Mesothelial cell of epicardium (in vitro differentiated cells): ENCODE measurements at regions not wholly inside any gene's neighbourhood (a gene's known extent, or its start where the extent isn't known, plus 50 kb on each side); places are given as distances from the start of the nearest gene placed in this dataset.

Experiments used
- DNase-seq, 2 experiments: peaks; one replicate each; pipeline ENCODE4 v3.0.0; 2021; ENCODE audit warnings: low spot score in 2 of 2; ENCODE audit not compliant: unreplicated experiment in 2 of 2
- H3K27ac Mint-ChIP-seq: 2 replicates; pipeline ENCODE4 v1.8.0; 2021; ENCODE audit warnings: mixed read lengths
- H3K27me3 Mint-ChIP-seq: 2 replicates; pipeline ENCODE4 v1.8.0; 2021; ENCODE audit warnings: low read depth, mixed read lengths
- H3K36me3 Mint-ChIP-seq: 2 replicates; pipeline ENCODE4 v1.8.0; 2021; ENCODE audit warnings: mixed read lengths
- H3K4me1 Mint-ChIP-seq: 2 replicates; pipeline ENCODE4 v1.8.0; 2021; ENCODE audit warnings: mixed read lengths
- H3K4me3 Mint-ChIP-seq: 2 replicates; pipeline ENCODE4 v1.8.0; 2021; ENCODE audit warnings: mild to moderate bottlenecking, moderate library complexity, mixed read lengths
- H3K9me3 Mint-ChIP-seq: 2 replicates; pipeline ENCODE4 v1.8.0; 2021; ENCODE audit warnings: mixed read lengths
- CTCF ChIP-seq: fragments of 200-600 bp; sonication (generic); IDR thresholded peaks from one replicate; pipeline ENCODE4 v1.5.0; 2021; ENCODE audit warnings: antibody characterized with exemption; ENCODE audit not compliant: unreplicated experiment

GRCh38 chr1:4974981-4975685 is 320.7 kb downstream of the AJAP1 start:
- H3K27ac Mint-ChIP-seq = no peak overlapping the region
- H3K4me1 Mint-ChIP-seq = peaks cover 10% of the 10 kb centered on the region
- peaks cover 16% of the 10 kb centered on the region for H3K27me3 Mint-ChIP-seq
- H3K4me3 Mint-ChIP-seq = no peak overlapping the region
- DNase-seq = no peak
- no peaks in the 10 kb centered on the region for H3K36me3 Mint-ChIP-seq
- TF ChIP-seq CTCF = no peak
- no peaks in the 10 kb centered on the region for H3K9me3 Mint-ChIP-seq

- H3K27ac Mint-ChIP-seq = no peak overlapping the region
- TF ChIP-seq CTCF = no peak
- no peak for DNase-seq
- H3K4me3 Mint-ChIP-seq = no peak overlapping the region
- H3K27me3 Mint-ChIP-seq = peaks cover 10% of the 10 kb centered on the region
- peaks cover 3% of the 10 kb centered on the region for H3K9me3 Mint-ChIP-seq
- H3K36me3 Mint-ChIP-seq = no peaks in the 10 kb centered on the region
- peaks cover 10% of the 10 kb centered on the region for H3K4me1 Mint-ChIP-seq
Measured at GRCh38 chr1:4973341-4973740, 318.9 kb downstream of the AJAP1 start.

GRCh38 chr1:4972761-4973320 is 318.4 kb downstream of the AJAP1 start:
- no peak overlapping the region for H3K4me3 Mint-ChIP-seq
- TF ChIP-seq CTCF = no peak
- no peak for DNase-seq
- H3K36me3 Mint-ChIP-seq = no peaks in the 10 kb centered on the region
- peaks cover 10% of the 10 kb centered on the region for H3K27me3 Mint-ChIP-seq
- peaks cover 5% of the 10 kb centered on the region for H3K4me1 Mint-ChIP-seq
- peaks cover 6% of the 10 kb centered on the region for H3K9me3 Mint-ChIP-seq
- H3K27ac Mint-ChIP-seq = no peak overlapping the region

- Mint-ChIP-seq H3K27me3 (peaks cover 14% of the 10 kb centered on the region), H3K4me1 (no peaks in the 10 kb centered on the region), H3K4me3 (no peak overlapping the region), H3K9me3 (peaks cover 9% of the 10 kb centered on the region), H3K27ac (no peak overlapping the region), H3K36me3 (no peaks in the 10 kb centered on the region)
- no peak for DNase-seq
- no peak for TF ChIP-seq CTCF
Measured at GRCh38 chr1:4971666-4972065, 317.3 kb downstream of the AJAP1 start.

GRCh38 chr1:4970532-4970931 is 316.1 kb downstream of the AJAP1 start:
- no peak overlapping the region for H3K4me3 Mint-ChIP-seq
- no peaks in the 10 kb centered on the region for H3K4me1 Mint-ChIP-seq
- TF ChIP-seq CTCF = no peak
- no peak for DNase-seq
- H3K36me3 Mint-ChIP-seq = no peaks in the 10 kb centered on the region
- peaks cover 18% of the 10 kb centered on the region for H3K27me3 Mint-ChIP-seq
- H3K9me3 Mint-ChIP-seq = peaks cover 9% of the 10 kb centered on the region
- no peak overlapping the region for H3K27ac Mint-ChIP-seq
